OCI-LY3 (cell line): ENCODE measurements at regions not wholly inside any gene's neighbourhood (a gene's known extent, or its start where the extent isn't known, plus 50 kb on each side); places are given as distances from the start of the nearest gene placed in this dataset.

Experiments
- EZH2phosphoT487 ChIP-seq: fragments of 200-600 bp; shearing (Covaris generic); IDR thresholded peaks from 2 replicates; pipeline ENCODE4 v1.6.1; 2018; ENCODE audit warnings: antibody characterized with exemption, mixed run types, low read depth
- TF ChIP-seq, protein P1 (sequence below): fragments of 200-600, 300-600 bp; sonication (generic); IDR thresholded peaks from 2 replicates; pipeline ENCODE4 v1.5.1; 2014; ENCODE audit warnings: antibody characterized with exemption, low read length, low read depth

DNA sequence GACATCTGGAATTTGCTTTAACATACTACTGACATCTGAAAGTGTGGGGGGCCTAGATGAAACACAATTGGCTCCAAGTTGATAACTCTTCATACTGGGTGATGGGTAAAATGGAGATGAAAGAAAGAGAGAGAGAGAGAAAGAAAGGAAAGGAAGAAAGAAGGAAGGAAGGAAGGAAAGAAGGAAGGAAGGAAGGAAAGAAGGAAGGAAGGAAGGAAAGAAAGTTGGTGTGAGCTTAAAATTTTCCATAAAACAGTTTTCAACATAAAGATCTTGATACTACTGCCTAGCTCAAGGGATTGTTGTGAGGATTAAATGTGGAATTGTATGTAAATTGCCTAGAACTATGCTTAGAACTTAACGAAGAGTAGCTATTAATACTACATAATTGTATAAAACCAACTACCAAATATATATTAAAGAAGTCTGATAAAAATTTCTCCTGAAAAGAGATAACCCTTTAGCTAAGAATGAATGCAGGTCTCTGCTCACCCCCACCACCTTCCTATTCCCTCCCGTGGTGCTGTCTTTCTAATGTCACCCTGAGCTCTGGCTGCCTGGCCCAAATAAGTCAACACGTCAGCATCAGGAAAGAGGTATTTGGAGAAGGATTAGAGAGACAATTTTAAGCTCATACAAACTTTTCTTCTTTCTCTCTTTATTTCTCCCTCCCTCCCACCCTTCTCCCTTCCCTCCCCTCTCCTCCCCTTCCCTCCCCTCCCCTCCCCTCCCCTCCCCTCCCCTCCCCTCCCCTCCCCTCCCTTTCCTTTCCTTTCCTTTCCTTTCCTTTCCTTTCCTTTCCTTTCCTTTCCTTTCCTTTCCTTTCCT lies 89.3 kb upstream of the SGIP1 start:
- TF ChIP-seq, protein P1, sequence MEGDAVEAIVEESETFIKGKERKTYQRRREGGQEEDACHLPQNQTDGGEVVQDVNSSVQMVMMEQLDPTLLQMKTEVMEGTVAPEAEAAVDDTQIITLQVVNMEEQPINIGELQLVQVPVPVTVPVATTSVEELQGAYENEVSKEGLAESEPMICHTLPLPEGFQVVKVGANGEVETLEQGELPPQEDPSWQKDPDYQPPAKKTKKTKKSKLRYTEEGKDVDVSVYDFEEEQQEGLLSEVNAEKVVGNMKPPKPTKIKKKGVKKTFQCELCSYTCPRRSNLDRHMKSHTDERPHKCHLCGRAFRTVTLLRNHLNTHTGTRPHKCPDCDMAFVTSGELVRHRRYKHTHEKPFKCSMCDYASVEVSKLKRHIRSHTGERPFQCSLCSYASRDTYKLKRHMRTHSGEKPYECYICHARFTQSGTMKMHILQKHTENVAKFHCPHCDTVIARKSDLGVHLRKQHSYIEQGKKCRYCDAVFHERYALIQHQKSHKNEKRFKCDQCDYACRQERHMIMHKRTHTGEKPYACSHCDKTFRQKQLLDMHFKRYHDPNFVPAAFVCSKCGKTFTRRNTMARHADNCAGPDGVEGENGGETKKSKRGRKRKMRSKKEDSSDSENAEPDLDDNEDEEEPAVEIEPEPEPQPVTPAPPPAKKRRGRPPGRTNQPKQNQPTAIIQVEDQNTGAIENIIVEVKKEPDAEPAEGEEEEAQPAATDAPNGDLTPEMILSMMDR, result no peak
- no peak for TF ChIP-seq EZH2phosphoT487
